Hepatocyte (in vitro differentiated cells): ENCODE measurements at regions not wholly inside any gene's neighbourhood (a gene's known extent, or its start where the extent isn't known, plus 50 kb on each side); places are given as distances from the start of the nearest gene placed in this dataset.

Experiments used
- CTCF ChIP-seq: fragments of 200-600 bp; sonication (generic); IDR thresholded peaks from 2 replicates; pipeline ENCODE4 v1.5.1; 2016; ENCODE audit warnings: antibody characterized with exemption, mild to moderate bottlenecking; ENCODE audit not compliant: poor library complexity
- EZH2 ChIP-seq: fragments of 200-600 bp; sonication (generic); IDR thresholded peaks from 2 replicates; pipeline ENCODE4 v1.6.1; 2016; ENCODE audit warnings: antibody characterized with exemption, mild to moderate bottlenecking, borderline replicate concordance
- EZH2phosphoT487 ChIP-seq: fragments of 200-600 bp; sonication (generic); IDR thresholded peaks from one replicate; pipeline ENCODE4 v1.6.1; 2018; ENCODE audit warnings: antibody characterized with exemption, mild to moderate bottlenecking, low read depth, moderate library complexity; ENCODE audit not compliant: unreplicated experiment, severe bottlenecking

- TF ChIP-seq CTCF (no peak), EZH2 (no peak), EZH2phosphoT487 (no peak)
Measured at GRCh38 chr3:190995156-190995555, 132.7 kb upstream of the GMNC start.
